ENCODE measurements at regions not wholly inside any gene's neighbourhood (a gene's known extent, or its start where the extent isn't known, plus 50 kb on each side); places are given as distances from the start of the nearest gene placed in this dataset.
A peak's percentile ranks its signal among the peaks of the same experiment; 100 is the strongest.

- Histone ChIP-seq H3K27ac (ENCODE audit: low read length) (no peak overlapping the region), H3K4me1 (ENCODE audit: control insufficient read depth in 1 of 2, extremely low read depth in 1 of 2, insufficient read depth in 2 of 2, low read length in 2 of 2) (no peaks in the 10 kb centered on the region), H3K9me3 (no peaks in the 10 kb centered on the region), H3K4me3 (ENCODE audit: control insufficient read depth in 1 of 2, extremely low read depth in 1 of 2, low read length in 1 of 2) (no peak overlapping the region), H3K27me3 (replicated peaks in 1 of 2; ENCODE audit: control insufficient read depth in 2 of 2, extremely low read depth in 1 of 2, insufficient read depth in 2 of 2, low read length in 1 of 2) (peaks cover 0 to 2% of the 10 kb centered on the region in 2 experiments), H3K36me3 (ENCODE audit: control insufficient read depth in 2 of 2, extremely low read depth in 1 of 2, insufficient read depth in 1 of 2, low read length in 1 of 2) (no peaks in the 10 kb centered on the region)
- CTCF ChIA-PET = no interaction called here
- Mint-ChIP-seq H3K36me3 (no peaks in the 10 kb centered on the region), H3K4me3 (no peak overlapping the region), H3K4me1 (no peaks in the 10 kb centered on the region), H3K27me3 (no peaks in the 10 kb centered on the region), H3K27ac (no peak overlapping the region), H3K9me3 (peaks cover 37 to 41% (median 38%) of the 10 kb centered on the region in 3 donors)
- ATAC-seq (replicated peaks in 1 of 4) (no peak), DNase-seq (no peak)
- POLR2A ChIA-PET = no interaction called here
- WGBS (ENCODE audit: insufficient coverage) = 54% methylated on average over 2 of the region's 2 CpGs
These were observed 79.3 kb upstream of the ZNF716 start for GRCh38 chr7:57370739-57371098.

- H3K27ac ChIP-seq (ENCODE audit: low read length) = no peak overlapping the region
- H3K27me3 ChIP-seq (replicated peaks in 1 of 2; ENCODE audit: control insufficient read depth in 2 of 2, extremely low read depth in 1 of 2, insufficient read depth in 2 of 2, low read length in 1 of 2) = peaks cover 0 to 2% of the 10 kb centered on the region in 2 experiments
- no peak overlapping the region for H3K4me3 ChIP-seq (ENCODE audit: control insufficient read depth in 1 of 2, extremely low read depth in 1 of 2, low read length in 1 of 2)
- no peak overlapping the region for H3K4me3 Mint-ChIP-seq
- ChIA-PET POLR2A (no interaction called here), CTCF (no interaction called here)
- no peaks in the 10 kb centered on the region for H3K36me3 Mint-ChIP-seq
- H3K4me1 ChIP-seq (ENCODE audit: control insufficient read depth in 1 of 2, extremely low read depth in 1 of 2, insufficient read depth in 2 of 2, low read length in 2 of 2) = no peaks in the 10 kb centered on the region
- no peak for DNase-seq
- no peaks in the 10 kb centered on the region for H3K36me3 ChIP-seq (ENCODE audit: control insufficient read depth in 2 of 2, extremely low read depth in 1 of 2, insufficient read depth in 1 of 2, low read length in 1 of 2)
- ATAC-seq (replicated peaks in 1 of 4) = no peak
- no peaks in the 10 kb centered on the region for H3K4me1 Mint-ChIP-seq
- H3K9me3 ChIP-seq = no peaks in the 10 kb centered on the region
- WGBS (ENCODE audit: insufficient coverage) = 56% methylated on average over 1 of the region's 2 CpGs
- H3K27me3 Mint-ChIP-seq = no peaks in the 10 kb centered on the region
- H3K27ac Mint-ChIP-seq = no peak overlapping the region
- peaks cover 34 to 38% (median 36%) of the 10 kb centered on the region in 3 donors for H3K9me3 Mint-ChIP-seq
These were observed 74.2 kb upstream of the ZNF716 start for GRCh38 chr7:57375783-57376182.

- H3K27me3 ChIP-seq (replicated peaks in 1 of 2; ENCODE audit: control insufficient read depth in 2 of 2, extremely low read depth in 1 of 2, insufficient read depth in 2 of 2, low read length in 1 of 2) = no peaks in the 10 kb centered on the region
- DNase-seq (no peak), ATAC-seq (replicated peaks in 1 of 4) (no peak)
- Mint-ChIP-seq H3K4me1 (no peaks in the 10 kb centered on the region), H3K4me3 (no peak overlapping the region), H3K27ac (no peak overlapping the region), H3K9me3 (peaks cover 27 to 39% (median 29%) of the 10 kb centered on the region in 3 donors), H3K36me3 (no peaks in the 10 kb centered on the region), H3K27me3 (no peaks in the 10 kb centered on the region)
- H3K36me3 ChIP-seq (ENCODE audit: control insufficient read depth in 2 of 2, extremely low read depth in 1 of 2, insufficient read depth in 1 of 2, low read length in 1 of 2) = no peaks in the 10 kb centered on the region
- H3K4me1 ChIP-seq (ENCODE audit: control insufficient read depth in 1 of 2, extremely low read depth in 1 of 2, insufficient read depth in 2 of 2, low read length in 2 of 2) = no peaks in the 10 kb centered on the region
- CTCF ChIA-PET = no interaction called here
- 64% methylated on average over 1 of the region's 3 CpGs for WGBS (ENCODE audit: insufficient coverage)
- no peak overlapping the region for H3K4me3 ChIP-seq (ENCODE audit: control insufficient read depth in 1 of 2, extremely low read depth in 1 of 2, low read length in 1 of 2)
- POLR2A ChIA-PET = no interaction called here
- no peaks in the 10 kb centered on the region for H3K9me3 ChIP-seq
- H3K27ac ChIP-seq (ENCODE audit: low read length) = no peak overlapping the region
These were observed 68.4 kb upstream of the ZNF716 start for GRCh38 chr7:57381581-57381980.

- no peaks in the 10 kb centered on the region for H3K36me3 ChIP-seq (ENCODE audit: control insufficient read depth in 2 of 2, extremely low read depth in 1 of 2, insufficient read depth in 1 of 2, low read length in 1 of 2)
- no peak for ATAC-seq (replicated peaks in 1 of 4)
- H3K9me3 ChIP-seq = no peaks in the 10 kb centered on the region
- H3K4me1 ChIP-seq (ENCODE audit: control insufficient read depth in 1 of 2, extremely low read depth in 1 of 2, insufficient read depth in 2 of 2, low read length in 2 of 2) = no peaks in the 10 kb centered on the region
- H3K27me3 Mint-ChIP-seq = no peaks in the 10 kb centered on the region
- POLR2A ChIA-PET = no interaction called here
- H3K27ac Mint-ChIP-seq = no peak overlapping the region
- H3K27me3 ChIP-seq (replicated peaks in 1 of 2; ENCODE audit: control insufficient read depth in 2 of 2, extremely low read depth in 1 of 2, insufficient read depth in 2 of 2, low read length in 1 of 2) = no peaks in the 10 kb centered on the region
- no peak overlapping the region for H3K4me3 Mint-ChIP-seq
- no peaks in the 10 kb centered on the region for H3K4me1 Mint-ChIP-seq
- DNase-seq = no peak
- no peak overlapping the region for H3K4me3 ChIP-seq (ENCODE audit: control insufficient read depth in 1 of 2, extremely low read depth in 1 of 2, low read length in 1 of 2)
- 81% methylated on average over 6 of the region's 9 CpGs for WGBS (ENCODE audit: insufficient coverage)
- peaks cover 34 to 42% (median 37%) of the 10 kb centered on the region in 3 donors for H3K9me3 Mint-ChIP-seq
- no peak overlapping the region for H3K27ac ChIP-seq (ENCODE audit: low read length)
- H3K36me3 Mint-ChIP-seq = no peaks in the 10 kb centered on the region
- CTCF ChIA-PET = no interaction called here
These were observed 65.6 kb upstream of the ZNF716 start for GRCh38 chr7:57384380-57384779.

GRCh38 chr7:57385668-57386067, 64.3 kb upstream of the ZNF716 start:
- DNase-seq = no peak
- POLR2A ChIA-PET = no interaction called here
- Histone ChIP-seq H3K36me3 (ENCODE audit: control insufficient read depth in 2 of 2, extremely low read depth in 1 of 2, insufficient read depth in 1 of 2, low read length in 1 of 2) (no peaks in the 10 kb centered on the region), H3K4me1 (ENCODE audit: control insufficient read depth in 1 of 2, extremely low read depth in 1 of 2, insufficient read depth in 2 of 2, low read length in 2 of 2) (no peaks in the 10 kb centered on the region), H3K27ac (ENCODE audit: low read length) (no peak overlapping the region), H3K9me3 (no peaks in the 10 kb centered on the region), H3K27me3 (replicated peaks in 1 of 2; ENCODE audit: control insufficient read depth in 2 of 2, extremely low read depth in 1 of 2, insufficient read depth in 2 of 2, low read length in 1 of 2) (no peaks in the 10 kb centered on the region), H3K4me3 (ENCODE audit: control insufficient read depth in 1 of 2, extremely low read depth in 1 of 2, low read length in 1 of 2) (no peak overlapping the region)
- Mint-ChIP-seq H3K27me3 (no peaks in the 10 kb centered on the region), H3K27ac (no peak overlapping the region), H3K4me3 (no peak overlapping the region), H3K36me3 (no peaks in the 10 kb centered on the region), H3K4me1 (no peaks in the 10 kb centered on the region), H3K9me3 (peaks cover 39 to 50% (median 43%) of the 10 kb centered on the region in 3 donors)
- no peak for ATAC-seq (replicated peaks in 1 of 4)
- CTCF ChIA-PET = no interaction called here
- 85% methylated on average over 5 of the region's 5 CpGs for WGBS (ENCODE audit: insufficient coverage)

- Mint-ChIP-seq H3K4me1 (no peaks in the 10 kb centered on the region), H3K4me3 (no peak overlapping the region), H3K27me3 (no peaks in the 10 kb centered on the region), H3K9me3 (peaks cover 28 to 43% (median 40%) of the 10 kb centered on the region in 3 donors), H3K27ac (no peak overlapping the region), H3K36me3 (no peaks in the 10 kb centered on the region)
- CTCF ChIA-PET = no interaction called here
- H3K27me3 ChIP-seq (replicated peaks in 1 of 2; ENCODE audit: control insufficient read depth in 2 of 2, extremely low read depth in 1 of 2, insufficient read depth in 2 of 2, low read length in 1 of 2) = no peaks in the 10 kb centered on the region
- H3K27ac ChIP-seq (ENCODE audit: low read length) = no peak overlapping the region
- H3K4me3 ChIP-seq (ENCODE audit: control insufficient read depth in 1 of 2, extremely low read depth in 1 of 2, low read length in 1 of 2) = peak overlapping the region in 1 of 2 donors; percentile 10
- POLR2A ChIA-PET = no interaction called here
- H3K9me3 ChIP-seq = no peaks in the 10 kb centered on the region
- DNase-seq = no peak
- ATAC-seq (replicated peaks in 1 of 4) = no peak
- no peaks in the 10 kb centered on the region for H3K4me1 ChIP-seq (ENCODE audit: control insufficient read depth in 1 of 2, extremely low read depth in 1 of 2, insufficient read depth in 2 of 2, low read length in 2 of 2)
- 75% methylated on average over 4 of the region's 7 CpGs for WGBS (ENCODE audit: insufficient coverage)
- no peaks in the 10 kb centered on the region for H3K36me3 ChIP-seq (ENCODE audit: control insufficient read depth in 2 of 2, extremely low read depth in 1 of 2, insufficient read depth in 1 of 2, low read length in 1 of 2)
These were observed 61.2 kb upstream of the ZNF716 start for GRCh38 chr7:57388761-57389160.

GRCh38 chr7:57398548-57398947, 51.4 kb upstream of the ZNF716 start:
- no peak overlapping the region for H3K27ac Mint-ChIP-seq
- no peaks in the 10 kb centered on the region for H3K27me3 ChIP-seq (replicated peaks in 1 of 2; ENCODE audit: control insufficient read depth in 2 of 2, extremely low read depth in 1 of 2, insufficient read depth in 2 of 2, low read length in 1 of 2)
- 78% methylated on average over 6 of the region's 14 CpGs for WGBS (ENCODE audit: insufficient coverage)
- no peaks in the 10 kb centered on the region for H3K4me1 Mint-ChIP-seq
- peaks cover 8 to 35% (median 18%) of the 10 kb centered on the region in 3 donors for H3K9me3 Mint-ChIP-seq
- ChIA-PET POLR2A (no interaction called here), CTCF (no interaction called here)
- no peak overlapping the region for H3K4me3 ChIP-seq (ENCODE audit: control insufficient read depth in 1 of 2, extremely low read depth in 1 of 2, low read length in 1 of 2)
- no peaks in the 10 kb centered on the region for H3K27me3 Mint-ChIP-seq
- H3K36me3 ChIP-seq (ENCODE audit: control insufficient read depth in 2 of 2, extremely low read depth in 1 of 2, insufficient read depth in 1 of 2, low read length in 1 of 2) = no peaks in the 10 kb centered on the region
- no peaks in the 10 kb centered on the region for H3K4me1 ChIP-seq (ENCODE audit: control insufficient read depth in 1 of 2, extremely low read depth in 1 of 2, insufficient read depth in 2 of 2, low read length in 2 of 2)
- ATAC-seq (replicated peaks in 1 of 4) (no peak), DNase-seq (no peak)
- H3K36me3 Mint-ChIP-seq = no peaks in the 10 kb centered on the region
- H3K27ac ChIP-seq (ENCODE audit: low read length) = no peak overlapping the region
- H3K9me3 ChIP-seq = no peaks in the 10 kb centered on the region
- no peak overlapping the region for H3K4me3 Mint-ChIP-seq

All from T-cell (primary cell).